HG02571 (cell line): ENCODE measurements at regions not wholly inside any gene's neighbourhood (a gene's known extent, or its start where the extent isn't known, plus 50 kb on each side); places are given as distances from the start of the nearest gene placed in this dataset.

ENCODE experiments used
- ATAC-seq: cut with Tn5 transposase; IDR thresholded peaks from one replicate; pipeline ENCODE4 v1.9.1; 2021; ENCODE audit warnings: mild to moderate bottlenecking, moderate library complexity; ENCODE audit not compliant: unreplicated experiment

DNA sequence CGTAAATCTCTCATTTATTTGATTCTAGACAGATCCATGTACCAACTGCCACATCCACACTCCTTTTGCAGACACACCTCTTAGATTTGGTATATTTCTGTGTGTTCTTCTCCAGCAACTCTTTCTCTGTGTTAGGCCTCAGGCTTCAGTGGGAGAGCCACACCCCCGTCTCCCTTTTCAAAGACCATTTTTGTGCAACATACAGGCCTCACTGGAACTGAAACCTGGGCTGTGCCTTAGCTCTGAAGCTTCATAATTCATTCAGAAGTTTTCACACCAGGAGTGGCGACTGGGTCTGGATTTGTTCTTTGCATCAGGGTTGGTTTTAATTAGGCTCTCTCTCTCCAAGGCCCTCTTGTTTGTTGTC lies 170.2 kb downstream of the THBS2 start:
- no peak for ATAC-seq

DNA sequence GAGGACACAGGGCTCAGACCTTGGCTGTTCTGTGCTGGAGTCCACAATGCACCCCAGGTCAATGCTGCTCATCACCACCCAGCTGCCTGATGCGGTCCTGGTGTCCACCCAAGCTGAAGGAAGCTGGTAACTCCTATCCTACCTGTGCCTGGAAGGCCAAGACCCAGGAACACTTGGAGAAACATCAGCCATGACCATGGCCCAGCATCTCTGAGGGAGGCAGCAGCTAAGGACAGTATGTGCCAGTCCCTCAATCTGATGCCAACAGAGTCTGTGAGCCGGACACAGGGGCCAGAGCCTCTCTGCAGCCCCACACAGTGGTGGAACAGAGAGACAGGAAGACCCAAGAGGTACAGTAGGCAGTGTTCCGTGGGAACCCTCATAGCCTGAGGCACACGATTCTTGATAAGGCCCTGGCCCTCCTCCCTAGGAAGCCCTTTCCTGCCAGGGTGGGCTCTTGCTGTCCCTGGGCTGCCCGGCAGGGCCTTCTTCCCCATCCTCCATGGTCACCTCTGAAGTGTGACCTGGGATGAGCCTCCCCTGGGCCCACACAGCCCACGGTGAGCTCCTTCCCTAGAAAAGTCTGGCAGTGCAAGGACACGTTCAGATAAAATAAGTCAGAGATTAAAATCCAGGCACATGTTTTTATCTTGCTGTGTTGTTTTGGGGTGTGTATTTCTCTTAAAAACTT lies 170.7 kb downstream of the THBS2 start:
- ATAC-seq, result no peak

DNA sequence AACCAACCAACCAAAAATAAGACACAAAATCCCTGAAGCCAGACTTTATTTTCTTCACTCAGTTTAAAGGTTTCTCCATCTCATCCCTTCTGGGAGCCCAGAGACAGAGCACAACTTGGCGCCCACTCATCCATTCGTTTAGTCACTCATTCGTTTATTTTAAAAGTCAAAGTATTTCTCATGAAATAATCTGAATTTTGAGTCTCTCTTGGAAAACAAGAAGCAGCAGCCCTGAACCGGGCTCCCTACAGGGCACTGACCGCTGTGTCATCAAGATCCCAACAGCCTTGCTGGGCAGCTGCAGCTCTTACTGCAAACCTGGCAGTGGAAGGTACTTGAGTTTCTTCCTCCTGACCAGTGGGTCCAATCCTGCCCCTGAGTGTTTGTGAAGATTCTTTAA lies 171.6 kb downstream of the THBS2 start:
- ATAC-seq, result no peak

DNA sequence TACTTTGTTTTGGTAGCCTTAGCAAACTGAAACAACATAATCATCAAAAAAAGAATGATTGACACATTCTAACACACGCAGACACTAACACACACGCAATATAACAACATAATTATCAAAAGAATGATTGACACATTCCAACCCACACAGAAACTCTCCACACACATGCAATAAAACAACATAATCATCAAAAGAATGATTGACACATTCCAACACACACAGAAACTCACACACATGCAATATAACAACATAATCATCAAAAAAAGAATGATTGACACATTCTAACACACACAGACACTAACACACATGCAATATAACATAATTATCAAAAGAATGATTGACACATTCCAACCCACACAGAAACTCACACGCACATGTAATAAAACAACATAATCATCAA lies 172.4 kb downstream of the THBS2 start:
- ATAC-seq, result no peak

DNA sequence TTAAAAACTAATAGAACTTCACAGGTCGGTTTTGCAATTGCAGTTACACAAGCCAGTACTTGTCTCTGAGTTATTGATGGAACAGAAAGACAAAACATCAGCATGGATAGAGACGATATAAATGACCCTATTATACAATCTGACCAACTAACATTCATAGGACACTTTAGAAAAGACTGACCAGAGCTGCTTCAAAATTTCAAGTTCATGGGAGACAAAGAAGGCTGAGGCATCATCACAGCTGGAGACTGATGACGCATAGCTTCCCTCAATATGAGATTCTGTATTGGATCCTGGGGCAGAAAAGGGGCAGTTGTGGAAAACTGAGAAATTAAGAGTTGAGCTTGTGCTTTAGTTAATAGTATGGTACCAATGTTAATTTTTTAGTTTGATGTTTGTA lies 174.0 kb downstream of the THBS2 start:
- no peak for ATAC-seq

DNA sequence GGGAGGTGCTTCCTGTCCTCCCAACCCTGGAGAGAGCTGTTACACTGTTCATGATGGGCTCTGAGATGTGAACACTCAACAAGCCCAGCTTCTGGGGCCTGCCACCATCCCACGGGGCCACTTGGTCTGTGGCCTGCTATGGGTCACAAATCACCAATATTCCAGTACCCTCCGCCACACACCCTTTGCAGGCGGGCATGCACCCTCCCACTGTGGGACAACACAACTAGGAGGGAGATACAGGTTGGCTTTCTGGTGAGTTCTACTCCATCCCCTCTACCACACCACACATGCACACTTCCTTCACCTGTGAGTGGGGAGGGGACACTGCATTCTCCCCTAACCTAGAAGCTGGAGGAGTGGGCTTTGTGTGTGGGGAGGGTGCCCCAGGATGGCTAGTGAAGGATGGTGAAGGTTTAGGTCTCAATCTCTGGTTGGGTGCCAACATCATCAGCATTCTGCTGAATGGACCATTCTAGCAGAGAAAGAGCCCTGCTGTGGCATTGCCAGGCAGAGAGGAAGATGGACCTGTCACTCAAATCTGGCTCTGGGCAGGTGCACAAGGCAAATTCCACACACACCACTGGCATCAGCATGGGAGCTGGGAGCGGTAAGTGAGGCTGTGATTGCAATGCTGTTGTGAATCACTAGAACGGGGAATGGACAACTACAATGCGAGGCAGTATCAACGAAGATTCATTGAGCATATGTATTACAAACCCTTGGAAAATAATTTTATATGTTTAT lies 175.1 kb downstream of the THBS2 start:
- ATAC-seq, result no peak

DNA sequence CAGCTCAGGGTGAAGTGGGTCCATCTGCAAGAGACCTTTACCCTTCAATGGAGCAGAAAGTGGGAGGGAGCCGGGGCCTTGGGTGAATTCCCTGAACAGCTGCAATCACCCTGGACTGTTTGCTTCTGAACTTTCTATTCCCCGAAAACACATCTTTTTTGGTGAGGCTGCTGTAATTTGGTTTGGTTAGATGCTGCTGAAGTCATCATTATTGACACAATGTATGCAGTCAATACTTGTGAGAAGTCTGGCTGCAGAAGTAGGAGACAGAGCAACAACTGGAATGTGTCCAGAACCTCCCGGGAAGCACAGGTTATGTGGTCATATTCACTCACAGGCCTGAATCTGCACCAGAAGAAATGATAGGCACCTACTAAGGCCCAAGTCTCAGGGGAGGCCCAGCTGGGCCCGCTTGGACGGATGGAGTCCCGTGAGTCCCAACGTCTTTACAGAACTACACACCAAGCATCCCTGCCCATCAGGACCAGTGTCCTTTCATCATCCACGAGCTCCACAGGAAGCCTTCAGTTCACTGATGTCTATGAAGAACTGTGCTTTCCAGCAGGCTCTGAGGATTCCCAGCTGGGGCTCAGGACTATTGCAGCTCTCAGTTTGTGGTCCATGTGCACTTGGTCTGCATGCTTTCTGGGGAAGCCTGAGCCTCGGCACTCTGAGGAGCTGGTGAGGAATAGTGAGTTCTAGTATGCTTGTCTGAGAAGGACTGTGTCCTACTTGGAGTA lies 177.6 kb downstream of the THBS2 start:
- no peak for ATAC-seq

DNA sequence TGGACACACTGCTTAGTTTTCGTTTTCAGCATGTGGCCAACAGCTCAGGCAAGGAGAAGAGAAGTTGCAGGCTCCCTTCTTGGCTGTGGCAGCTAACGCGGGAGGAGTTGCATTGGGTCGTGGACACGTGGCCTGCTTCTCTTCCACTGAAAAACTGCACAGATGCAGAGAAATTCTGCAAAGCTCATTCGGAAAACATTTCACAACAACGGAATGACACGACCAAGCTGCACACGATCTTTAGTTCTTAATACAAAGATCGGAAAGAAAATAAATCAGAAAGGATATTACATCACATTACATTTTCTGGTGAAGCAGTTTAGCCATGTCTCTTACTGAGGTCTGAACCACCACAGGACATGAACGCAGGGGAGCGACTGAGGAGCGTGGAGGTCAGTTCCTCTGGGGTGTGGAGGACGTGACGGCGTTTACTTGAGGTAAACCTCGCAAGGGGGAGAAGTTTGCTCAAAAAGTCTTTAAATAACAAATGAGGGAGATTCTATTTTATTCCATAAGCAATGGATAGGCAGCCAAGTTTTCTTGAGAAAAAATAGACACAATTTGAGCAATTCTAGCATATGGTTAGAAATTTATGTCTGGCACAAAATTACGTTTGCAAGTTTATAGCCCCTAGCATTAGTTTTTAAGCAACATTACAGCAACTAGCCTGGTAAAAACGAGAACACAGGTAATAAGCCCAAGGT lies 178.3 kb downstream of the THBS2 start:
- no peak for ATAC-seq

DNA sequence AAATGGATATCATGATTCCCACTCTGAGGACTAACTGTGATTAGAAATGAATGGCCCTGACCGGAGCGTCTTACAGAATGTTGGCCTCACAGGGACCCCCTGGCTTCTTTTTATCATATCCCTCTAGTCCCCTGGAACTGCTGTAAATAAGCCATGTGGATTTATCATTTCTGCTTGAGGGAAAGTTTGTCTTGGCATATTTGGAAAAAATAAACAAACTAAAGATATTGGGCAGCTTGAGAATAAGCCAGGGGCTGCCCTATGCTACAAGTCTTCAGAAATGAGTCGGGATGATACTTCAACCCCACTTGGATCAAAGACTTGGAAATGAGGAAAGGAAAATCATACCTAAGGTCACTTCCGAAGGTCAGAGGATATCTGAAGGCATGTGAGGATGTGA lies 179.1 kb downstream of the THBS2 start:
- no peak for ATAC-seq

DNA sequence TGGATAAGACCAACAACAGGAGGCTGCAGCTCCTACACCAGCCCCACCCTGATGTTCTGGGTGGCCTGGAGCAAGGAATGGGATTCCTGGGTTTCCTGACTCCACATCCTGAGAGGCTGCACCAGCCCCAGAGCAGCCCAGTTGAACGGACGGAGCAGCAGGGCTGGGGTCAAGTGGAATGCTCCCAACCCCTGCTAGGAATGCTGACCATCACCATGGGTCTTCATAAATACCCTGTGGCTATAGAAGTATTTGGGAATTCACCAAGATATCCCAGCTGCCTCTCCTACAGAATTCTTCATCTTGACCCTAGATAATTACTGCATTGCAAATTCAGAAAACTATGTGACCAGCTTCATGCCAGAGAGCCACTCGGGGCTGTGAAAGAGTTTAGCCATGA lies 180.3 kb downstream of the THBS2 start:
- no peak for ATAC-seq

DNA sequence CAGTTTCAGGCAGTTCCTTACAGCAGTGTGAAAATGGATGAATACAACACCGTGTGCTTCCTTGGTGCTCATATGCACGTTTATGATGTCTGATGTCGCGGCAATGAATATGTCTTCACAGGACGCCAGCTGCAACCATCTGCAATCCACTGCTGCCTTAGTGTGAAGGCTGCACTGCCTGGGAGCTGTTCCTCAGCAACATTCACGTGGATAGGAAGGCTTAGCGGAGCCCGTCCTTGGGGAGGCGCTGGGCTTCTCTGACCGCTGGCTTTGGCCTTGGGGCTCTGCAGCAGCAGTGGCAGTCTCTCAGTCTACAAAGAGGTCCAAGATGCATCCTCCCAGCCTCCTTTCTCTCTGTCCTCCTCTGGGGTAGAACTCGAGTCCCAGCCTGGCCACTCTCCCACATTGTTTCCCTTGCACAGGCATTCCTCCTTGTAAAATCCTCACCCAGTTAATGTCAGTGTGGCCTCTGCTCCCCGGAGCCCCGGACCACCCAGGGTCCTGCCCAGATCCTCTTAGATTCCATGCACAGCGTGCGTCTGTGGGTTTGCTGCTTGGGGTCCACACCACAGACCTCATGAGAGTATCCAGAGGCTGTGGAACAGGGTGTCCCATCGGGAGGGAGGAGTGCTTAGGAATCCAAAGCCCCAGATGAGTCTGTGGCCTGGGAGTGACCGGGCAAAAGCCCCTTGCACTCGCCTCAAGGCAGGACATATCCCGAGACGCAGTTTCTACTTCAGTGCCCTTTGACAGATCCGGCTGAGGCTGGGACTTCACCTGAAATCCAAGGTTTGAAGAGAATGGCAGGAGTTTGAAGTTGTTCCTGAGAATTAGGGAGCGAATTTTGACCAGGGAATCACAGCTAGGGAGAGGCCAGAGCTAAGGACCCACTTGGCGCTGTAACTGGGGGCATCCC lies 181.3 kb downstream of the THBS2 start:
- ATAC-seq, result no peak

DNA sequence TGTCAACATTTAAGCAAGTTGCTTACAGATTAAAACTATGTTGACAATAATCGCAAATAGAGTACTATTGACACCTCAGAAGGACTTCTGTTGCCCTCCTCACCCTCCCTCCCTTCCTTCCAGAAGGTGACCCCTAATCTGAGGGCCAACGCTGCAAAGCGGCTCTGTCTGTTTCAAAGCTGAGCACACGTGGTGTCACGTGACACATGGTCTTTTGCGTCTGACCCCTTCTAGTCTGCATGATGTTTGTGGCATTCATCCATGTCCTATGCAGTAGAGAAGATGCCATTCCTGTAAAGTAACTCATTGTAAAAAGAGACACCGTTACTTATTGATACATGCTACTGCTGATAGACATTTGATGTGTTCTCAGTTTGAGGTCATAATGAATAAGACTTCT lies 182.3 kb downstream of the THBS2 start:
- ATAC-seq, result no peak

DNA sequence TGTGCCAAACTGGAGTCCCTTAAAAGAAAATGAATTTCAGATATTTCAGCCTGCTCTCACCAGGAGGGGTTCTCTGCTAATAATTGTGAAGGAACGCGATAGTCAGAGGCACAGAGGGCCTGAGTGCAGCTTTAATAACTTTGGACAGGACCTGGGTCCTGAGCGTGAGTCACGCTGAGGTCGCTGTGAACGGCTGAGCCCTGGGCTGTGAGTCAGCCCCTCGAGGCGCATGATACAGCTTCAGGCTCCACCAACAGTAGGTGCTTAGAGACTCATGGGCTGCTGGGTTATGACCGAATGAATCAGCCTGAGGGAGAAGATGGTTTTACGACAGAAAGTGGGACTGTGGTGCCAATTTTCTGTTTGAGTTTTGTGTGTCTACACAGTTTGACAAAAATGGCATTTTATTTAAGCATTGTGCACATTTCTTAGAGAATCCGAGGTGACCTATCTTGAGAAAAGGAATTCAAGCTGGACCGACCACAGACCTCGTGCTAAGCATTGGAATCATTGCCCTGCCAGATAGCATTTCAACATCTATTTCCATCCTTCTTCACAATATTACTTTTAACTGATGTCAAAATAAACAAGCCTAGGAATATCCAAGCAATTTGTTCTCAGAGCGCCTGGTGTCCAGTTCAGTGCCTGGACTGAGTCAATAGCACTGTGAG lies 183.0 kb downstream of the THBS2 start:
- ATAC-seq, result no peak

DNA sequence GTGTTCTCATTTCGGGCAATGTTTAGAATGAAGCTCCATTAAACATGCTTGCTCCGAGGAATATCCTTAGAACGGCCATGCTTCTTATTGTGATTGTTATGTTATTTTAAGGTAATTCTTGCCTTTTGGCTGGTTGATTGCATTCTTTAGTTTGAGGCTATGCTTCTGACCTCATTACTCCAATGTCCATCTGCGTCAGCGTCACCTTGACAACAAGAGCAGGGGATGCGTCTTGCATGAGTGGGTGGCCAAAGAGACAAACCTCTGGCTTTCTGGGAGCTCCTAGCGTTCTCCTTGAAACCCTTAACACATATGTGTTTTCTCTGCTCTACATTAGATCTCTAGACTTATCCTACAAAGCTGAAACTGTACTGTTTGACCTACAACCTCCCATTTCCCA lies 184.3 kb downstream of the THBS2 start:
- ATAC-seq, result no peak

DNA sequence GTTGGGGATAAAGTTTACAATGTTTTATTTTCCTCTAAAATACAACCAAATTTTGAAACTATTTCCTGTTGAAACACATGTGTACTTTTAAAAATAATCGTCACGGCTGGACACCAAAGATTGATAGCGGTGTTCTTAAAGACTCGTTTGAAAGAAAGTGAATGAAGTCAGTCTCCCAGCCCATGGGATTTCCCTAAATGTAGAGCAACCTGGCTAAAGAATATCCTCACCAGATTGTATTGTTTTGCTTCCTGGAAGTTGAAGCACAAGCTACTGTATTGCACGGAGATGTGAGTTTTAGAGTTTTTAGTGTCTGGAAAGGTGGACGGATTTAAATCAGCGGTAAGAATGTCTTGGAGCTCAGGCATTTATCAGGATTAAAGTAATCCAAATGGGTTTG lies 189.5 kb downstream of the THBS2 start:
- ATAC-seq, result no peak

DNA sequence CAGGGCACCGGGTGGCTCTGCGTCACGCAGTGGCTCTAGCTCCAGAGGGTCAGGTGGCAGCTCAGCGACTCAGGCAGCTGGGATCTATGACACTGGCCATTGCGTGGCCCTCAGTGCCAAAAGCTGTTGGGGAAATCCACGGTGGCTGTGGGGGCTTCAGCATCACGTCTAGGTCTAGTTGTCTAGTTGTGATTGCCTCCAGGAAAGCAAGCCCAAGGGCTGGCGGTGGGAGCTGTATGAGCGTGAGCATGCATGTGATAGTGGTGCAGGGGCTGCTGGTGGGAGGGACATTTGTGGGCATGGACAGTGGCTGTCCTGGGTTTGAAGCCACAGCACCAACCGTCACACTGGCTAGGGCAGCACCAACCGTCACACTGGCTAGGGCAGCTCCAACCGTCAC lies 191.4 kb downstream of the THBS2 start:
- ATAC-seq, result no peak

DNA sequence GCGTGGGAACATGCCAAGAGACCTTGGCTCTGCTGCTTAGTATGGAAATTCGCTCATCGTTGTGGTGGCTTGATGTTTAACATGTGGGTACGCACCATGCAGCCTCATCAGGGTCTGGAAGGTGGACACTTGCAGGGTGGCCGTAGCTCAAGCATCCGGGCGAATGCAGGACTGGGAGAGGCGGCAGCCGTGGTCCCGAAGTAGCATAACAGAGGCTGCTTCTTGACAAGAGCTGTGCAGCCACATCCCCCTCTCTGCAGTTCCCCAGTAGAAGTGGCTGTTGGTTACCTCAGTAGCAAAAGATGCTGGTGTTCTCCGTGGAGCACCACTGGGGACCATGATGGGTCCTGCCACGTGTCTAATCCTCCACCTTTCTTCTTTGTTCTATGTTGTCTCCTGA lies 195.0 kb downstream of the THBS2 start:
- no peak for ATAC-seq

DNA sequence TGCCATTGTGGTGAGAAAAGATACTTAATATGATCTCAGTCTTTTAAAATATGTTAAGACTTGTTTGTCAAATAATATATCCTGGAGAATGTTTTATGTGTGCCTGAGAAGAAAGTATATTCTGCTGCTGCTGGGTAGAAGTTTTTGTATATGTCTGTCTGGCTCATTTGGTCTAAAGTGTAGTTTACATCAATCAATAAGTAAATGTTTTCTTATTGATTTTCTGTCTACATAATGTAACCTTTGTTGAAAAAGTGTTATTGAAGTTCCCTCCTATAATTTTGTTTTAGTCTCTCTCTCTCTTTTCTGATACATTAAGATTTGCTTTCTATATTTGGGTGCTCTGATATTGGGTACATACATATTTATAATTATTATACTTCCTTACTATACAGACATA lies 201.2 kb downstream of the THBS2 start:
- no peak for ATAC-seq

DNA sequence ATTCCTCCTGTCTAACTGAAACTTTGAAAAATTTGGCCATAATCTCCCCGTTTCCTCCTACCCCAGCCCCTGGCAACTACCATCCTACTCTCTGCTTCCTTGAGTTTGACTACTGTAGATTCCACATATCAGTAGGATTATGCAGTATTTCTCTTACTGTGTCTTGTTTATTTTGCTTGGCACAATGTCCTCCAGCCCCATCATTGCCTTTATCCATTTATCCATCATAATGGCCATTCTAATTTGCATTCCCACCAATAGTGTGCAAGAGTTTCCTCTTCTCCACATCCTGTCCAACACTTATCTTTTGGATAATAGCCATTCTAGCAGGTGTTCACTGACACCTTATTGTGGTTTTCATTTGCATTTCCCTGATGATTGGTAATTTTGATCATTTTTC lies 202.3 kb downstream of the THBS2 start:
- ATAC-seq, result no peak

DNA sequence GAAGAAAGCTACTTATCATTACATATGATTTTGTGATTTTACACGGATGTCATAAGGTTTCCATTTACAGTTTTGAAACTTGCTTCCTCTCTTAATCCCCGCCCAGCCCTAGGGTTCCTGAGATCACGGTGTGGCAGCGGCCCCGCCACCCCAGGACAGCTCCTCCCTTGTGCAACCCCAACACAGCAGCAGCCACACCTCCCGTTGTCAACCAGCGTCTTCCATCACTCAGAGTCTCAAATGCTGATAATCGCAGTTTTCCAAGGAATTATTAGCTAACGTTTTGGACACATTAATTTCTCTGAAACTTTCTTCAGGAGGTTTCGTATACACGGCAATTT lies 204.8 kb downstream of the THBS2 start:
- no peak for ATAC-seq
